ENCODE measurements at regions not wholly inside any gene's neighbourhood (a gene's known extent, or its start where the extent isn't known, plus 50 kb on each side); places are given as distances from the start of the nearest gene placed in this dataset.

DNA sequence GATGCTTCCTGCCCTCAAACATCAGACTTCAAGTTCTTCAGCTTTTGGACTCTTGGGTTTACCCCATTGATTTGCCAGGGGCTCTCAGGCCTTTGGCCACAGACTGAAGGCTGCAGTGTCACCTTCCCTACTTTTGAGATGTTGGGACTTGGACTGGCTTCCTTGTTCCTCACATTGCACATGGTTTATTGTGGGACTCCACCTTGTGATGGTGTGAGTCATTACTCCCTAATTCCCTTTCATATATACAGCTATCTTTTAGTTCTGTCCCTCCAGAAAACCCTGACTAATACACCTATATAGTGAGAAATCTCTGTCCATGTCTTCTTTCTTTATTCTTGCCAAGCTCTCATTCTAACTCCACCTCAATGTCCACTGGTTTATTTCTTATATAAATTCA, 736.9 kb upstream of the HS3ST1 start:
- no peak for TF ChIP-seq TAF1 (CRISPR knock-in tag; IDR thresholded peaks at IDR 0.05)
- no peak for TF ChIP-seq RBM39 (IDR thresholded peaks at IDR 0.05; ENCODE audit: low read depth, low read length, poor library complexity, severe bottlenecking)
- TF ChIP-seq POLR2AphosphoS5 (IDR thresholded peaks at IDR 0.05; ENCODE audit: low read depth, low read length) = no peak
- TF ChIP-seq, protein P1, sequence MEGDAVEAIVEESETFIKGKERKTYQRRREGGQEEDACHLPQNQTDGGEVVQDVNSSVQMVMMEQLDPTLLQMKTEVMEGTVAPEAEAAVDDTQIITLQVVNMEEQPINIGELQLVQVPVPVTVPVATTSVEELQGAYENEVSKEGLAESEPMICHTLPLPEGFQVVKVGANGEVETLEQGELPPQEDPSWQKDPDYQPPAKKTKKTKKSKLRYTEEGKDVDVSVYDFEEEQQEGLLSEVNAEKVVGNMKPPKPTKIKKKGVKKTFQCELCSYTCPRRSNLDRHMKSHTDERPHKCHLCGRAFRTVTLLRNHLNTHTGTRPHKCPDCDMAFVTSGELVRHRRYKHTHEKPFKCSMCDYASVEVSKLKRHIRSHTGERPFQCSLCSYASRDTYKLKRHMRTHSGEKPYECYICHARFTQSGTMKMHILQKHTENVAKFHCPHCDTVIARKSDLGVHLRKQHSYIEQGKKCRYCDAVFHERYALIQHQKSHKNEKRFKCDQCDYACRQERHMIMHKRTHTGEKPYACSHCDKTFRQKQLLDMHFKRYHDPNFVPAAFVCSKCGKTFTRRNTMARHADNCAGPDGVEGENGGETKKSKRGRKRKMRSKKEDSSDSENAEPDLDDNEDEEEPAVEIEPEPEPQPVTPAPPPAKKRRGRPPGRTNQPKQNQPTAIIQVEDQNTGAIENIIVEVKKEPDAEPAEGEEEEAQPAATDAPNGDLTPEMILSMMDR (CRISPR knock-in tag; IDR thresholded peaks at IDR 0.05) = no peak
- TF ChIP-seq, protein P2, sequence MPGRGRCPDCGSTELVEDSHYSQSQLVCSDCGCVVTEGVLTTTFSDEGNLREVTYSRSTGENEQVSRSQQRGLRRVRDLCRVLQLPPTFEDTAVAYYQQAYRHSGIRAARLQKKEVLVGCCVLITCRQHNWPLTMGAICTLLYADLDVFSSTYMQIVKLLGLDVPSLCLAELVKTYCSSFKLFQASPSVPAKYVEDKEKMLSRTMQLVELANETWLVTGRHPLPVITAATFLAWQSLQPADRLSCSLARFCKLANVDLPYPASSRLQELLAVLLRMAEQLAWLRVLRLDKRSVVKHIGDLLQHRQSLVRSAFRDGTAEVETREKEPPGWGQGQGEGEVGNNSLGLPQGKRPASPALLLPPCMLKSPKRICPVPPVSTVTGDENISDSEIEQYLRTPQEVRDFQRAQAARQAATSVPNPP (CRISPR knock-in tag; IDR thresholded peaks at IDR 0.05) = no peak
- TF ChIP-seq NFE2 (CRISPR knock-in tag; IDR thresholded peaks at IDR 0.05) = no peak
- no peak for TF ChIP-seq SIN3A (IDR thresholded peaks at IDR 0.05; ENCODE audit: borderline replicate concordance, low read depth, low read length)
- TF ChIP-seq, protein P3, sequence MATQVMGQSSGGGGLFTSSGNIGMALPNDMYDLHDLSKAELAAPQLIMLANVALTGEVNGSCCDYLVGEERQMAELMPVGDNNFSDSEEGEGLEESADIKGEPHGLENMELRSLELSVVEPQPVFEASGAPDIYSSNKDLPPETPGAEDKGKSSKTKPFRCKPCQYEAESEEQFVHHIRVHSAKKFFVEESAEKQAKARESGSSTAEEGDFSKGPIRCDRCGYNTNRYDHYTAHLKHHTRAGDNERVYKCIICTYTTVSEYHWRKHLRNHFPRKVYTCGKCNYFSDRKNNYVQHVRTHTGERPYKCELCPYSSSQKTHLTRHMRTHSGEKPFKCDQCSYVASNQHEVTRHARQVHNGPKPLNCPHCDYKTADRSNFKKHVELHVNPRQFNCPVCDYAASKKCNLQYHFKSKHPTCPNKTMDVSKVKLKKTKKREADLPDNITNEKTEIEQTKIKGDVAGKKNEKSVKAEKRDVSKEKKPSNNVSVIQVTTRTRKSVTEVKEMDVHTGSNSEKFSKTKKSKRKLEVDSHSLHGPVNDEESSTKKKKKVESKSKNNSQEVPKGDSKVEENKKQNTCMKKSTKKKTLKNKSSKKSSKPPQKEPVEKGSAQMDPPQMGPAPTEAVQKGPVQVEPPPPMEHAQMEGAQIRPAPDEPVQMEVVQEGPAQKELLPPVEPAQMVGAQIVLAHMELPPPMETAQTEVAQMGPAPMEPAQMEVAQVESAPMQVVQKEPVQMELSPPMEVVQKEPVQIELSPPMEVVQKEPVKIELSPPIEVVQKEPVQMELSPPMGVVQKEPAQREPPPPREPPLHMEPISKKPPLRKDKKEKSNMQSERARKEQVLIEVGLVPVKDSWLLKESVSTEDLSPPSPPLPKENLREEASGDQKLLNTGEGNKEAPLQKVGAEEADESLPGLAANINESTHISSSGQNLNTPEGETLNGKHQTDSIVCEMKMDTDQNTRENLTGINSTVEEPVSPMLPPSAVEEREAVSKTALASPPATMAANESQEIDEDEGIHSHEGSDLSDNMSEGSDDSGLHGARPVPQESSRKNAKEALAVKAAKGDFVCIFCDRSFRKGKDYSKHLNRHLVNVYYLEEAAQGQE (IDR thresholded peaks at IDR 0.05; ENCODE audit: borderline replicate concordance in 1 of 2, low read depth in 1 of 2, low read length in 2 of 2) = no peak

Measured in HepG2 (cell line).